ENCODE measurements at regions not wholly inside any gene's neighbourhood (a gene's known extent, or its start where the extent isn't known, plus 50 kb on each side); places are given as distances from the start of the nearest gene placed in this dataset.
"Not testable (repeated sequence)": the region's sequence is repeated elsewhere in the genome, so short reads cannot be mapped to it uniquely, and the experiment has no call there.

DNA sequence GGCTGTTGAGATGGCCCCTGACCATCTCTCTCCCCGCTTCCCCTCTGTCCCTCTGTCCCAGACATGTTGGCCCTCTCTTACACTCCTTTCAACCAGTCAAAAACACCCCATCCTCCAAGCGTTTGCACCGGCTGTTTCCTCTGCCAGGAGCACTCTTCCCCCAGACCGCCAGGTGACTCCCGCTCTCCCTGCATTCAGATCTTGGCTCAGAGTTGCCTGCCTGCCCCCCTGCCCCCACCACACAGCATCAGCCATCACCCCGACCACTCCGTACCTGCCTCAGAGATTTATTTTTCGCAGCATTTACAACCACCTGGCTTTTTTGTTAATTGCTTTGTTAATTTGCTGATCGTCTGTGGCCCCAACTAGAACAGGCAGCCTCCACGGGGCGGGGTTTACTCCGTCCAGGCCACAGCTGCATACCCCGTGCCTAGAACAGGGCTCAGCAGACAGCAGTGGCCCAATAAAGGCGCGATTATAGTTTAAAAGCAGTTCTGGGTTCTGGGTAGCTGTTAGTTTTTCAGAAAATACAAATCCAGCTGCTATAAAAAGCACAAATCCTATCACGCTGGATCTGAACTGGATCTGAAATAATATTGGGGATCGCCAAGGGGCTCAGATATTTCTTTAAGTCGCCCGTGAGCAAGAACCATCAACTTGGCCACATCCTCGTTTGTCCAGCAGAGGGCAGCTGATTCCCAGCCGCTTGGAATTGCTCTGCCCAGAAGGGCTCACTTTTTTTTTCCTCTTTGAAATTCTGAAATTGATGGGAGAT is 173.6 kb downstream of the IRF8 start:
- H3K4me3 Mint-ChIP-seq: no peak overlapping the region
- H3K27me3 Mint-ChIP-seq: peaks cover 22% of the 10 kb centered on the region
- H3K4me1 Mint-ChIP-seq: no peaks in the 10 kb centered on the region
- no peaks in the 10 kb centered on the region for H3K36me3 Mint-ChIP-seq
- H3K9me3 Mint-ChIP-seq: peaks cover 0 to 4% (median 0%) of the 10 kb centered on the region in 3 donors
- H3K27ac Mint-ChIP-seq: no peak overlapping the region

DNA sequence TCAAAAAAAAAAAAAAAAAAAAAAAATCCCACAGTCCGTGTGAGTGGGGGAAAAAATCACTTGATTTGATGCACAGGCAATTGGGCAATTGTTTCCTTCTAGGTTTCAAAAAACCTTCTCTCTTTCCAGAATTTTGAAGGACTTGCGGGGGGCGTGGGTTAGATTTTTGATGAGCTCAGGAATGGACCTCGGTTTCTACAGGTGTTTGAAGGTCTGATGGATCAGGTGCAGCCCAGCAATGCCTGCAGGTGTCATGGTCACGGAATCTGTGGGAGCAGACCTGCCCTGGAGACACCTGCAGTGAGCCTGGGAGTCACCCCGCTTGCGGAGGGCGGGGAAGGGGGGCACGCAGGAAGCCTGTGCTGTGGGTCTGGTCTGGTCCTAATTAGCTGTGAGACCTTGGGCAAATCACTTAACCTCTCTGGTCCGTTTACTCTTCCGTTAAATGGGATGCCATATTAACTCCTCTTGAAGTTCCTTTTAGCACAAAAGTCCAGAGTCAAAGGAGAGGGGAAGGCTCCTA is 174.2 kb downstream of the IRF8 start:
- Mint-ChIP-seq H3K27me3 (peaks cover 18% of the 10 kb centered on the region), H3K4me1 (no peaks in the 10 kb centered on the region), H3K4me3 (no peak overlapping the region), H3K27ac (no peak overlapping the region), H3K9me3 (peaks cover 0 to 4% (median 0%) of the 10 kb centered on the region in 3 donors), H3K36me3 (peaks cover 2% of the 10 kb centered on the region)

DNA sequence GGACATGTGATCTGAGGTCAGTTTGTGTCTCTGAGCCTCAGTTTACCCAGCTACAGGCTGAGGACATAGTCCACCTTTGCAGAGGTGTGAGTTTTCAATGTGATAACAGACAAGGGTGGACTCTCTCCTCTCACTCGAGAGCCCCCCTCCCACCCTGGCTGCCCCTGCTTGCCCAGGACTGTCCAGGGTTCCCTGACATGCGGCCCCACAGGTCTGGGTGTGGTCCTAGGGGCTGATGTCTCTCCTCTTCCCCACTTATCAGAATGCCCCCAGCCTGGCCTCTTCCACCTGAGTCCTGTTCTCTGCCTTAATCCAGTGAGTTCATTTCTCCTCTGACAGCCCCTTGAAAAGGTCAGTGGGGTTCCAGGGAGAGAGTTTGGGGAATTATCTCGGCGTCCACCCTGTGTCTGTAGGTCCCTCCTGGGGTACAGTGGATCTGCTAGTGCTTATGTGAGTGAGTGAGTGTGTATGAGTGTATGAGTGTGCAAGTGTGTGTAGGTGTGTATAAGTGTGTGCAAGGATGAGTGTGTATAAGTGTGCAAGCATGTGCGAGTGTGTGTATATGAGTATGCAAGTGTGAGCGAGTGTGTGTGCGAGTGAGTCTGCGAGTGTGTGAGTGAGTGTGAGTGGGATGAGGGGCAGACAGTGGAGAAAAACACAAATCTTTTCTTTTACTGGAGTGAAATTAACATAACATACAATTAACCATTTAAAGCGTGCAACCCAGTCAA is 175.0 kb downstream of the IRF8 start:
- no peak overlapping the region for H3K27ac Mint-ChIP-seq
- no peaks in the 10 kb centered on the region for H3K4me1 Mint-ChIP-seq
- peaks cover 20% of the 10 kb centered on the region for H3K27me3 Mint-ChIP-seq
- no peak overlapping the region for H3K4me3 Mint-ChIP-seq
- no peaks in the 10 kb centered on the region for H3K9me3 Mint-ChIP-seq
- H3K36me3 Mint-ChIP-seq: peaks cover 2% of the 10 kb centered on the region

DNA sequence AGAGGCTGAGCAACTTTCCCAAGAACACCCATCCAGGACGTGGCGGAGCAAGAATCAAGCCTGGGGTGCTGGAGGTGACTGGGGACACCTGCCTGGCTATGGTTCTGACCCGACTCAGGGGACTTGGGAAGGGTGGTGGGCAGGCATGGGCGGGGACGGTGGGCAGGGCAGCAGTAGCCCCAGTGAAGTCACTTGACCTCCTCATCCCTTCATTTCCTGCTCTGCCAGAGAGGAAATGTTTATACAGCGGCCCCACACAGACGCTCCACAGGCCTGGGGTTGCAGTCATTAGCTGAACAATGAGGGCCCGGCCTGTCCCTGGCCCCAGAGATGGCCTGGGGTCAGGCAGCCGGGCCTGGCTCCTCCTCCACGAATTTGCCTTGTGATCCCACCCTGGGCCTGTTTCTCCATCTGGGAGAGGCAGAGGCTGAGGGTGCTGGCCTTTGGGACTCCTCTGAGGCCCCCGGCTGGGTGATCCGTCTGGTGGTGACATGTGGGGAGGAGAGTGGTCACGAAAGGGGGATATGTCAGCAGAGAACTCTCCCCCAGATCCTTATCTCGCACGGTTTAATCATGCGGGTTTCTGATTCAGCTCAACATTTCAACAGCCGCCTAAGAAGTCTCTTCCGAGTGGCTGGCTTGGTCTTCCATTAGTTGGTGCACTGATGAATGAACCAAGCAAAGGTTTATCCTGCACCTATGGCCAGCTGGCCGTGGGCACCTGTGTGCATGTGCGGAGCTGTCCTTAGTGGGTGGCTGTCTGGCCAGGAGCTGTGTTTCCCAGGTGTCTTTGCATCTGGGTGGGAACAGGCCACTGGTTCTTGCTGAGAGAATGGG is 175.9 kb downstream of the IRF8 start:
- Mint-ChIP-seq H3K9me3 (no peaks in the 10 kb centered on the region), H3K4me1 (no peaks in the 10 kb centered on the region), H3K27me3 (peaks cover 26% of the 10 kb centered on the region), H3K4me3 (no peak overlapping the region), H3K36me3 (peaks cover 2% of the 10 kb centered on the region), H3K27ac (no peak overlapping the region)

DNA sequence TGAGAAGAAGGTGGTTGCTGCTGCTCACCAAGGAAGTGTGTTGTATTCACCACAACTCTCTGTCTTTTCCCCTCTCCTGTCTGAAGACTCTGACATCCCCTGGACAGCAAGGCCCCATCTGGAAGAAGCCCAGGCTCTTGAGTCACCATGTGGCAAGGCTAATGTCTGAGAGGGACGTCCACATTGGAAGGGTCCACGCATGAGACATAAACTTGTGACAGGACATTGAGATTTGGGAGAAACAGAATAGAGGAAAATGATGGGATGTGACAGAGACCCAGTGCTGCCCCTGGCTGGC is 176.5 kb downstream of the IRF8 start:
- Mint-ChIP-seq H3K4me3 (no peak overlapping the region), H3K4me1 (no peaks in the 10 kb centered on the region), H3K9me3 (no peaks in the 10 kb centered on the region), H3K27ac (no peak overlapping the region), H3K27me3 (peaks cover 30% of the 10 kb centered on the region), H3K36me3 (peaks cover 2% of the 10 kb centered on the region)

DNA sequence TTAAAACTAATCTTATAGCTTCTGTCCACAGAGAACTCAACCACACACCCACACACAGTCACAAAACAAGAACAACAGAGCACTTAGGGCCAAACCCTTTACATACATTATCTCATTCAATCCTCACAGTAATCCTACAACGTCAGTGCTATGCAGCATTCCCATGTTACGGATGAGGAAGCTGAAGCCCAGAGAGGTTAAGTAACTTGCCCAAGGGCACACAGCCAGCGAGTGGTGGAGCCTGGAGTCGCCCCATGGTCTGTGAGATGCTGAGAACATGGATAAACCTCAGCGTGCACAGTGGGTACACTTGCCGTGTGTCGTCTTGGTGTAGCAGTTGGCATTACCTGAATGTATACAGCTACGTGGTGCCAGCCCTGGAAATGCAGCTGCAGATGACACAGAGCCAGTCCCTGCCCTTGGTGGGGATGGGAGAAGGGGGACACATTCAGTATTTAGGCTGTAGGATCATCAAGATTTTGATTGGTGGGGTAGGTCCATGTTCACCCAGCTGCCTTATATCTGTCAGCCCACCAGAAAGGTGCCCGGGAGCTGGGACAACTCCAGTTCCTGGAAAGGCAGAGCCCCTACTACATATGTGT is 177.0 kb downstream of the IRF8 start:
- H3K4me1 Mint-ChIP-seq: no peaks in the 10 kb centered on the region
- H3K36me3 Mint-ChIP-seq: peaks cover 2% of the 10 kb centered on the region
- H3K27ac Mint-ChIP-seq: no peak overlapping the region
- H3K4me3 Mint-ChIP-seq: no peak overlapping the region
- H3K9me3 Mint-ChIP-seq: no peaks in the 10 kb centered on the region
- peaks cover 29% of the 10 kb centered on the region for H3K27me3 Mint-ChIP-seq

DNA sequence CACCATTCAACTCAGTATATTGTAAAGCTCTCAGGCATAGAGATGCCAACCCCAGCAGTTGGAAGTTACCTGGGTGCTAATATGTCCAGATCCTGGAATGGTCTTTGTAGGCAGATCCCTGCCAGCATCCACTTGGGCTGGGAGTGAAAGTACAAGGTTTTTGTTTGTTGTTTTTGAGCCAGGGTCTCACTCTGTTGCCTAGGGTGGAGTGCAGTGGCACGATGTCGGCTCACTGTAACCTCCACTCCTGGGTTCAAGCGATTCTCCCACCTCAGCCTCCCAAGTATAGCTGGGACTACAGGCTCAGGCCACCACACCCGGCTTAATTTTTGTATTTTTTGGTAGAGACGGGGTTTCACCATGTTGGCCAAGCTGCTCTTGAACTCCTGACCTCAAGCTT is 177.6 kb downstream of the IRF8 start:
- no peaks in the 10 kb centered on the region for H3K9me3 Mint-ChIP-seq
- H3K27me3 Mint-ChIP-seq: peaks cover 29% of the 10 kb centered on the region
- peaks cover 2% of the 10 kb centered on the region for H3K36me3 Mint-ChIP-seq
- no peak overlapping the region for H3K4me3 Mint-ChIP-seq
- H3K27ac Mint-ChIP-seq: no peak overlapping the region
- no peaks in the 10 kb centered on the region for H3K4me1 Mint-ChIP-seq

DNA sequence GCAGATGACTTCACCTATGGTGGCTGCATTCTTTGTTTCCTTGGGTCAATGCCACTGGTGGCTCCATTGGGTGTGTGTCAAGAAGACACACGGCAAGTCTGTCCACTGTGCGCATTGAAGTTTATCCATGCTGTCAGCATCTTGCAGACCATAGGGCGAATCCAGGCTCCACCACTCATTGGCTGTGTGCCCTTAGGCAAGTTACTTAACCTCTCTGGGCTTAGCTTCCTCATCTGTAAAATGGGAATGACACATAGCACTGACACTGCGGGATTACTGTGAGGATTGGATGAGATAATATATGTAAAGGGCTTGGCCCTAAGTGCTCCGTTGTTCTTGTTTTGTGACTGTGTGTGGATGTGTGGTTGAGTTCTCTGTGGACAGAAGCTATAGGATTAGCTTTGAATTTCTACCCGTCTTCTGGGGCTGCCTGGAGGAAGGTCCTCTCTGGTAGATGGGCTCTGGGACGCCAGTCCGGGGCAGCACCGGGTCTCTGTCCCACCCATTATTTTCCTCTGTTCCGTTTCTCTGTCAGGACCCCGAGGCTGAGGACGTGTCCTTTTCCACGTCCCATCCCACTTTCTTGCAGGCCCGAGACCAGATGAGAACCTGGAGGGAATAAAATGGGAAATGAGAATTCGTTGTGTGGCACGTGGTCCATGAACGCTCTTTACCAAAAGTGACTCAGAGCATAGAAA is 178.4 kb downstream of the IRF8 start:
- Mint-ChIP-seq H3K4me1 (no peaks in the 10 kb centered on the region), H3K9me3 (no peaks in the 10 kb centered on the region), H3K4me3 (no peak overlapping the region), H3K27ac (no peak overlapping the region), H3K36me3 (peaks cover 2% of the 10 kb centered on the region), H3K27me3 (peaks cover 27% of the 10 kb centered on the region)

DNA sequence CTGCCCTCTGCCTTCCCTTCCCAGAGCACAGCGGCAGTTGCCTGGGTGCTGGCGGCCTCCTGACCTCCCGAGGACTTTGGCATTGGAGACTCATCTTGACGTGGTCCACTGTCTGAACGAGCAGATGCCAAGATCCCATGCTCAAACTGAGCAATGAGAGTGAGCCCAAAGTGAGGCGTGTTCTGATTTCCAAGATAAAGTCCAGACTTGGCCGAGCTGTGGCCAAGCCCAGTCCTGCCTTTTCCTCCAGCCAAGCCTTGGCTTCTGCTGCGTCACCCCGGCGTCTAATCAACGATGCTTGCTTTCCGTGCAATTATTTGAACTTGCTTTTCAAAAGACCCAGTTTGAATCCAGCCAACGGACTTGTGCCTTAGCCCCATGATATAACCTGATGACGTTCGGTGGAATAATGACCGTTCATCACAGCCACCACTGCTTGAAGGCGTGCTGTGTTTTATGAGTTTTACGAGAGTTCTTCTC is 179.2 kb downstream of the IRF8 start:
- peaks cover 22% of the 10 kb centered on the region for H3K27me3 Mint-ChIP-seq
- H3K4me3 Mint-ChIP-seq: no peak overlapping the region
- H3K27ac Mint-ChIP-seq: no peak overlapping the region
- H3K9me3 Mint-ChIP-seq: no peaks in the 10 kb centered on the region
- peaks cover 2% of the 10 kb centered on the region for H3K36me3 Mint-ChIP-seq
- no peaks in the 10 kb centered on the region for H3K4me1 Mint-ChIP-seq

DNA sequence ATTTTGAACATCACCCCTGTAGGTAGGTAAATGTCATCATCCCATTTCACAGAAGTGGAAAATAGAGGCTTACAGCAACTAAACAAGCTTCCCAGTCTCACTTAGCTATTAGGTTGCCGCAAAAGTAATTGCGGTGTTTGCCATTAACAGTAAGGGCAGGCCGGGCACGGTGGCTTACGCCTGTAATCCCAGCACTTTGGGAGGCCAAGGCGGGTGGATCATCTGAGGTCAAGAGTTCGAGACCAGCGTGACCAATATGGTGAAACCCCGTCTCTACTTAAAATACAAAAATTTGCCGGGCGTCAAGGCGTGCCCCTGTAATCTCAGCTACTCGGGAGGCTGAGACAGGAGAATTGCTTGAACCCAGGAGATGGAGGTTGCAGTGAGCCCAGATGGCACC is 179.7 kb downstream of the IRF8 start:
- not testable (repeated sequence) for H3K4me1 Mint-ChIP-seq, H3K27ac Mint-ChIP-seq, H3K9me3 Mint-ChIP-seq, H3K36me3 Mint-ChIP-seq, H3K4me3 Mint-ChIP-seq
- H3K27me3 Mint-ChIP-seq: peaks cover 20% of the 10 kb centered on the region

DNA sequence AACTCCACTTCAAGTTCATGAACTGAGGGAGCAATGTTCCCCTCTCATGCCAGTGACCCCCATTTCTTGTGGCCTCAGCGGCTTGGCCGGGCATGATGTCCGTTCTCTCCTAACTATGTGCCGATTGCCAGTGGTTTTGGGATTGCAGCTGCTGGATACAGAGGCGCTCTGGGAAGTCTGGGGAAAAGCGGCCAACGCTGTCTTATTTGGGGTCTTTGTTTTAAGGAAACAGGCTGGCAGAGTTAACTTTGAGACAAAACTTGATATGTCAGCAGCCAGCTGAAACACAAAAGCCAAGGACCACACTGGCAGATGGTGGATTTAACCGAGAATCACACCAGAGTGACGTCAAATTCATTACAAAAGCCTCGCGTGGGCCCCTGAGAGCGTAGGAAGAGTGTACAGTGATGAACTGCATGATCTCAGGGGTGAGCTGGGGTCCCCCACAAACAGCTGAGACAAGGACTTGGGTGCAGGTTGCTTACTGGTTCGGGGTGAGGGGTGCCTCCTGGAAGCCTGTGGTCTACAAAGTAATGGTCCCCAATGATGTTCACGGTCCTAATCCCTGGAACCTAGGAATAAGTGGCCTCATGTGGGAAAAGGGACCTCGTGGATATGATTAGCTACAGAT is 180.4 kb downstream of the IRF8 start:
- H3K36me3 Mint-ChIP-seq: peaks cover 2% of the 10 kb centered on the region
- H3K4me1 Mint-ChIP-seq: peaks cover 0 to 1% (median 0%) of the 10 kb centered on the region in 3 donors
- no peak overlapping the region for H3K27ac Mint-ChIP-seq
- no peaks in the 10 kb centered on the region for H3K9me3 Mint-ChIP-seq
- H3K4me3 Mint-ChIP-seq: no peak overlapping the region
- peaks cover 20% of the 10 kb centered on the region for H3K27me3 Mint-ChIP-seq

DNA sequence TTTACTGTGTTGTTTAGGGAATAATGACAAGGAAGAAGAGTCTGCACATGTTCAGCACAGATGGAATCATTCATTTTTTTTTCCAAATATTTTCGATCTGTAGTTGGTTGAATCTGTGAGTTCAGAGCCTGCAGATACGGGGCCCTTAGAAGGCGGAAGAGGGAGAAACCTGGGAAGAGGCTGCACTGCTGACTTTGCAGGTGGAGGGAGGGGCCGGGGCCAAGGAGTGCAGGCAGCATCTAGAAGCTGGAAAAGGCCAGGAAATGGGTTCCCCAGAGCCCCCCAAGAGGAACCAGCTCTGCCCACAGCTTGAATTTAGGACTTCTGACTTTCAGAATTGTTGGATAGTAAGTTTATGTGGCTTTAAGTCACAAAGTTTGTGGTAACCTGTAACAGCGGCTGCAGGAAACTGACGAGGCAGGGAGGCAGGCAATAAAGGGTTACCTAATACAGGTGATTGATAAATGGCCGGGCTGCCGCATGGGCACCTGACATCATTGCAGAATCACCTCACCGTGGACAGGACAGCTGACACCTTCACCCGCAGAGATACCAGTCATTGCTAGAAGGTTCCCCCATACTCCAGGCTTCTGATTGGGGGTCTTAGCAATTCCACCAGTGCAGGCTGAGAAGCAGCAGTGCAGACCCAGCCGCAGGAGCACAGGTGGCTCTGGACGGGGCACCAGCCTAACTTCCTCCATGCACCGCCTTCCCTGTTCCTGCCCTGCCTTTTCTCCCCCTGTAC is 181.3 kb downstream of the IRF8 start:
- Mint-ChIP-seq H3K27me3 (peaks cover 18% of the 10 kb centered on the region), H3K27ac (no peak overlapping the region), H3K9me3 (no peaks in the 10 kb centered on the region), H3K4me3 (no peak overlapping the region), H3K4me1 (peaks cover 0 to 1% (median 0%) of the 10 kb centered on the region in 3 donors), H3K36me3 (peaks cover 2% of the 10 kb centered on the region)

DNA sequence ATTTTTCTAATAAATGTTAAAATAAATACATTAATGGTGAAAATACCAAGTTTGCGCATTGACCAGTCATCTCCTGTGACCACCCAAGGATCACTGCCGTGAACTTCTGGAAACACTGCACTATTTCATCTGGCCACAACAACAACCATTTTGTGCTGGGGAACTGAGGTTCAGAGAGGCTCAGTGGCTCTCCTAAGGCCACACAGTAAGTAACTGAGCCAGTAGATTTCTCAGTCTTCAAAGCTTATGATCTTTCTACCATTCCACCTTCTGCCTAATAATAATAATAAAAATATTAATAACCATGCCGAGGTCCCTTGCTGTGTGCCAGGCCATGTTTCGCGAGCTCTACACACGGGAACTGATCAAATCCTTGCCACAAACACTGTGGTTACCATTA is 182.0 kb downstream of the IRF8 start:
- Mint-ChIP-seq H3K9me3 (no peaks in the 10 kb centered on the region), H3K4me3 (no peak overlapping the region)

More for the DNA sequence above, 182.0 kb downstream of the IRF8 start:
- Mint-ChIP-seq H3K27ac (no peak overlapping the region), H3K27me3 (peaks cover 18% of the 10 kb centered on the region), H3K4me1 (peaks cover 0 to 1% (median 0%) of the 10 kb centered on the region in 3 donors), H3K36me3 (peaks cover 2% of the 10 kb centered on the region)

All from IgD-negative memory B cell (primary cell).